ENCODE measurements at regions not wholly inside any gene's neighbourhood (a gene's known extent, or its start where the extent isn't known, plus 50 kb on each side); places are given as distances from the start of the nearest gene placed in this dataset.

- TF ChIP-seq USF2 (IDR thresholded peaks at IDR 0.05; ENCODE audit: borderline replicate concordance, low read depth, low read length) = no peak
- no peak for TF ChIP-seq RXRA (IDR thresholded peaks at IDR 0.05; ENCODE audit: borderline replicate concordance, low read depth)
- TF ChIP-seq CHD2 (IDR thresholded peaks at IDR 0.05; ENCODE audit: low read length, partially characterized antibody) = no peak
- TF ChIP-seq REST (IDR thresholded peaks at IDR 0.05; ENCODE audit: low read depth, low read length) = no peak
Measured at GRCh38 chr5:124514956-124515355, 231.5 kb downstream of the ZNF608 start (continued).

- H3K4me2 ChIP-seq = no peak overlapping the region
- H3K4me3 ChIP-seq (ENCODE audit: low read depth in 2 of 2, low read length in 1 of 2) = no peak overlapping the region
- ChIA-PET CTCF (interaction anchor here (1.0 kb wide), 1 partner anchor 16 kb away, joined by 3 read pairs; no protein-coding TSS in a partner anchor), POLR2A (no interaction called here)
- no peak for DNase-seq
- H3K27ac ChIP-seq (ENCODE audit: low read depth in 2 of 2, low read length in 1 of 2) = no peak overlapping the region
- H3K79me2 ChIP-seq (ENCODE audit: insufficient read depth) = no peaks in the 10 kb centered on the region
- H3K36me3 ChIP-seq (replicated peaks in 1 of 2; ENCODE audit: control insufficient read depth in 1 of 2, insufficient read depth in 2 of 2, low read length in 1 of 2) = no peaks in the 10 kb centered on the region
- H3K9me2 ChIP-seq = no peaks in the 10 kb centered on the region
- H4K20me1 ChIP-seq (ENCODE audit: insufficient read depth) = no peaks in the 10 kb centered on the region
- H3K27me3 ChIP-seq (ENCODE audit: insufficient read depth) = no peaks in the 10 kb centered on the region
- TF ChIP-seq SIN3A (IDR thresholded peaks at IDR 0.05; ENCODE audit: borderline replicate concordance, low read depth, low read length) (no peak), GATA2 (CRISPR knock-in tag; IDR thresholded peaks at IDR 0.05) (no peak), FOXJ3 (CRISPR knock-in tag; IDR thresholded peaks at IDR 0.05) (no peak), EP300 (IDR thresholded peaks at IDR 0.05; ENCODE audit: borderline replicate concordance in 1 of 2, low read depth in 1 of 2, low read length in 1 of 2) (no peak)
- no peak overlapping the region for H3K9ac ChIP-seq
- H3K4me1 ChIP-seq (ENCODE audit: control insufficient read depth in 1 of 2, insufficient read depth in 2 of 2, low read depth in 1 of 2, low read length in 1 of 2) = peaks cover 0 to 9% of the 10 kb centered on the region in 2 experiments; a peak in 2 of 4 replicates
- H3F3A ChIP-seq (replicated peaks; ENCODE audit: insufficient read depth) = no peaks in the 10 kb centered on the region
- H3K9me3 ChIP-seq = no peaks in the 10 kb centered on the region
- 72% methylated on average over 5 of the region's 5 CpGs for WGBS (ENCODE audit: low lambda C conversion rate)
- H2AFZ ChIP-seq (ENCODE audit: low read depth) = no peak overlapping the region
Measured at GRCh38 chr5:124512952-124513632, 233.3 kb downstream of the ZNF608 start.

- H3K4me1 ChIP-seq (ENCODE audit: control insufficient read depth in 1 of 2, insufficient read depth in 2 of 2, low read depth in 1 of 2, low read length in 1 of 2) = peaks cover 0 to 9% of the 10 kb centered on the region in 2 experiments; a peak in 2 of 4 replicates
- no peak overlapping the region for H3K4me3 ChIP-seq (ENCODE audit: low read depth in 2 of 2, low read length in 1 of 2)
- no peaks in the 10 kb centered on the region for H3K9me3 ChIP-seq
- ChIA-PET POLR2A (no interaction called here), CTCF (no interaction called here)
- no peaks in the 10 kb centered on the region for H3K36me3 ChIP-seq (replicated peaks in 1 of 2; ENCODE audit: control insufficient read depth in 1 of 2, insufficient read depth in 2 of 2, low read length in 1 of 2)
- H4K20me1 ChIP-seq (ENCODE audit: insufficient read depth) = no peaks in the 10 kb centered on the region
- no peak overlapping the region for H3K4me2 ChIP-seq
- H3F3A ChIP-seq (replicated peaks; ENCODE audit: insufficient read depth) = no peaks in the 10 kb centered on the region
- no peaks in the 10 kb centered on the region for H3K9me2 ChIP-seq
- no peak overlapping the region for H3K9ac ChIP-seq
- 68% methylated on average over 3 of the region's 3 CpGs for WGBS (ENCODE audit: low lambda C conversion rate)
- no peaks in the 10 kb centered on the region for H3K27me3 ChIP-seq (ENCODE audit: insufficient read depth)
- no peak overlapping the region for H2AFZ ChIP-seq (ENCODE audit: low read depth)
- no peak for DNase-seq
- no peaks in the 10 kb centered on the region for H3K79me2 ChIP-seq (ENCODE audit: insufficient read depth)
- H3K27ac ChIP-seq (ENCODE audit: low read depth in 2 of 2, low read length in 1 of 2) = no peak overlapping the region
- TF ChIP-seq REST (IDR thresholded peaks at IDR 0.05; ENCODE audit: low read depth, low read length) (no peak), POLR2AphosphoS5 (IDR thresholded peaks at IDR 0.05; ENCODE audit: low read depth, low read length) (no peak), SMC3 (IDR thresholded peaks at IDR 0.05; ENCODE audit: low read depth, low read length) (no peak), YY1 (IDR thresholded peaks at IDR 0.05; ENCODE audit: low read depth) (no peak), GABPA (IDR thresholded peaks at IDR 0.05; ENCODE audit: low read depth) (no peak), JUND (IDR thresholded peaks at IDR 0.05) (no peak), RFX5 (IDR thresholded peaks at IDR 0.05; ENCODE audit: low read length) (no peak), MAX (IDR thresholded peaks at IDR 0.05; ENCODE audit: low read depth) (no peak), FOXM1 (IDR thresholded peaks at IDR 0.05; ENCODE audit: low read depth) (no peak), TEAD4 (IDR thresholded peaks at IDR 0.05; ENCODE audit: borderline replicate concordance, insufficient read depth) (no peak)
Measured at GRCh38 chr5:124512236-124512635, 234.2 kb downstream of the ZNF608 start.

All from SK-N-SH (cell line).